IMR-90 (cell line): ENCODE measurements at regions not wholly inside any gene's neighbourhood (a gene's known extent, or its start where the extent isn't known, plus 50 kb on each side); places are given as distances from the start of the nearest gene placed in this dataset.

Experiments used
- ATAC-seq: fragments of 200-7000 bp; cut with Tn5 transposase; 2 replicates; pipeline ENCODE4 v1.9.1; 2020; ENCODE audit warnings: low read depth, mild to moderate bottlenecking, moderate library complexity
- BruUV-seq: library from RNA; stranded (reverse); fragments of 400-500 nt; replicated peaks from 2 replicates; lab custom pipeline; 2021; lab: Mats Ljungman, UMichigan
- CTCF ChIA-PET: fragments of 300-600 bp; formaldehyde crosslinking; extraction: SDS; loops from one replicate; lab custom pipeline; 2021; ENCODE audit warnings: antibody characterized with exemption; lab: Yijun Ruan, JAX
- POLR2A ChIA-PET: fragments of 300-600 bp; sonication (Branson Sonifier 250); formaldehyde crosslinking; loops from one replicate; lab custom pipeline; 2022; ENCODE audit warnings: antibody characterized with exemption; ENCODE audit not compliant: unreplicated experiment; lab: Charles Lee
- DNase-seq: peaks from one replicate; pipeline ENCODE4 v3.0.0; 2013
- H2AFZ ChIP-seq: replicated peaks from 2 replicates; pipeline ENCODE3; 2013; ENCODE audit warnings: low read length, mild to moderate bottlenecking; ENCODE audit not compliant: poor library complexity
- H2AK5ac ChIP-seq: 2 replicates; pipeline ENCODE4 v1.6.1; 2013; ENCODE audit warnings: low read depth, low read length, inconsistent platforms
- H2AK9ac ChIP-seq: replicated peaks from 2 replicates; pipeline ENCODE3; 2013; ENCODE audit warnings: mild to moderate bottlenecking, low read depth, low read length, moderate library complexity; ENCODE audit not compliant: poor library complexity
- H2BK120ac ChIP-seq: 2 replicates; pipeline ENCODE4 v1.6.1; 2013; ENCODE audit warnings: low read depth, low read length, inconsistent platforms
- H2BK15ac ChIP-seq: 3 replicates; pipeline ENCODE4 v1.6.1; 2013; ENCODE audit warnings: low read depth, low read length, inconsistent platforms
- H2BK20ac ChIP-seq: 2 replicates; pipeline ENCODE4 v1.6.1; 2013; ENCODE audit warnings: low read depth, mild to moderate bottlenecking, inconsistent platforms, low read length, moderate library complexity
- H2BK5ac ChIP-seq: 2 replicates; pipeline ENCODE4 v1.6.1; 2013; ENCODE audit warnings: mild to moderate bottlenecking, low read depth, low read length, inconsistent platforms; ENCODE audit not compliant: poor library complexity, severe bottlenecking
- H3K14ac ChIP-seq: replicated peaks from 2 replicates; pipeline ENCODE4 v1.6.1; 2013; ENCODE audit warnings: low read depth, low read length, inconsistent platforms
- H3K18ac ChIP-seq: 2 replicates; pipeline ENCODE4 v1.6.1; 2013; ENCODE audit warnings: low read depth, low read length, control low read depth
- H3K23ac ChIP-seq: 2 replicates; pipeline ENCODE4 v1.6.1; 2013; ENCODE audit warnings: low read depth, low read length, inconsistent platforms
- H3K27ac ChIP-seq: 2 replicates; pipeline ENCODE4 v1.5.1; 2013; ENCODE audit warnings: mild to moderate bottlenecking, control low read depth, low read length; ENCODE audit not compliant: insufficient read depth
- H3K27me3 ChIP-seq: 2 replicates; pipeline ENCODE4 v1.6.1; 2013; ENCODE audit warnings: low read length; ENCODE audit not compliant: control insufficient read depth, insufficient read depth
- H3K36me3 ChIP-seq: 2 replicates; pipeline ENCODE4 v1.6.1; 2013; ENCODE audit warnings: low read length, mixed read lengths; ENCODE audit not compliant: control insufficient read depth, insufficient read depth
- H3K4ac ChIP-seq: 2 replicates; pipeline ENCODE4 v1.6.1; 2013; ENCODE audit warnings: low read depth, low read length, inconsistent platforms
- H3K4me1 ChIP-seq: 2 replicates; pipeline ENCODE4 v1.6.1; 2013; ENCODE audit warnings: low read length, mixed read lengths; ENCODE audit not compliant: control insufficient read depth, insufficient read depth
- H3K4me2 ChIP-seq: 2 replicates; pipeline ENCODE4 v1.6.1; 2013; ENCODE audit warnings: low read depth, mild to moderate bottlenecking, control low read depth, low read length, moderate library complexity
- H3K4me3 ChIP-seq: 2 replicates; pipeline ENCODE4 v1.5.1; 2013; ENCODE audit warnings: low read depth, mild to moderate bottlenecking, control low read depth, low read length, moderate library complexity; ENCODE audit not compliant: insufficient read depth
- H3K56ac ChIP-seq: 2 replicates; pipeline ENCODE4 v1.6.1; 2013; ENCODE audit warnings: low read length, inconsistent platforms; ENCODE audit not compliant: insufficient read depth; ENCODE audit errors: extremely low read depth
- H3K79me1 ChIP-seq, 2 experiments: 2 replicates each; pipeline ENCODE4 v1.6.1; 2013; ENCODE audit warnings: low read length in 2 of 2, inconsistent platforms in 1 of 2, low read depth in 1 of 2
- H3K9ac ChIP-seq: 2 replicates; pipeline ENCODE4 v1.6.1; 2013; ENCODE audit warnings: low read depth, low read length, control low read depth
- H3K9me1 ChIP-seq: 2 replicates; pipeline ENCODE4 v1.6.1; 2013; ENCODE audit warnings: low read length, inconsistent platforms; ENCODE audit not compliant: insufficient read depth
- H3K9me3 ChIP-seq: 2 replicates; pipeline ENCODE4 v1.6.1; 2013; ENCODE audit warnings: low read length; ENCODE audit not compliant: control insufficient read depth, insufficient read depth
- H4K20me1 ChIP-seq: 2 replicates; pipeline ENCODE4 v1.6.1; 2013; ENCODE audit warnings: low read length, inconsistent platforms; ENCODE audit not compliant: insufficient read depth
- H4K5ac ChIP-seq: 2 replicates; pipeline ENCODE4 v1.6.1; 2013; ENCODE audit warnings: mild to moderate bottlenecking, low read depth, low read length, control low read depth
- H4K8ac ChIP-seq, 2 experiments: 2 replicates each; pipeline ENCODE4 v1.6.1; 2013; ENCODE audit warnings: low read depth in 2 of 2, low read length in 2 of 2, control low read depth in 1 of 2, inconsistent platforms in 1 of 2
- H4K91ac ChIP-seq: 2 replicates; pipeline ENCODE4 v1.6.1; 2013; ENCODE audit warnings: low read depth, low read length, inconsistent platforms; ENCODE audit not compliant: insufficient read depth
- BHLHE40 ChIP-seq: fragments of 150-350 bp; IDR thresholded peaks from 2 replicates; pipeline ENCODE4 v1.6.1; 2016; ENCODE audit warnings: mild to moderate bottlenecking, low read depth, low read length
- CEBPB ChIP-seq: IDR thresholded peaks from 2 replicates; pipeline ENCODE4 v1.6.1; 2012; ENCODE audit warnings: low read depth, low read length, improper control_type of control experiment
- CHD1 ChIP-seq: IDR thresholded peaks from 2 replicates; pipeline ENCODE4 v1.6.1; 2012; ENCODE audit warnings: low read depth, low read length, improper control_type of control experiment
- ELK1 ChIP-seq: fragments of 150-350 bp; IDR thresholded peaks from 2 replicates; pipeline ENCODE4 v1.6.1; 2016; ENCODE audit warnings: low read depth, mild to moderate bottlenecking, low read length, moderate library complexity, borderline replicate concordance
- FOS ChIP-seq: fragments of 150-350 bp; IDR thresholded peaks from 2 replicates; pipeline ENCODE4 v1.6.1; 2016; ENCODE audit warnings: low read depth, low read length
- MAFK ChIP-seq: IDR thresholded peaks from 2 replicates; pipeline ENCODE4 v1.6.1; 2012; ENCODE audit warnings: low read depth, low read length, improper control_type of control experiment
- MAZ ChIP-seq: IDR thresholded peaks from 2 replicates; pipeline ENCODE4 v1.6.1; 2012; ENCODE audit warnings: low read depth, mild to moderate bottlenecking, low read length, improper control_type of control experiment, moderate library complexity, borderline replicate concordance
- MXI1 ChIP-seq: IDR thresholded peaks from 2 replicates; pipeline ENCODE4 v1.6.1; 2012; ENCODE audit warnings: low read depth, mild to moderate bottlenecking, low read length, moderate library complexity, borderline replicate concordance
- NFE2L2 ChIP-seq: fragments of 150-350 bp; IDR thresholded peaks from 2 replicates; pipeline ENCODE4 v1.6.1; 2016; ENCODE audit warnings: low read depth, mild to moderate bottlenecking, low read length
- POLR2A ChIP-seq: IDR thresholded peaks from 2 replicates; pipeline ENCODE4 v1.6.1; 2012; ENCODE audit warnings: mild to moderate bottlenecking, low read depth, low read length
- RAD21 ChIP-seq: IDR thresholded peaks from 2 replicates; pipeline ENCODE4 v1.6.1; 2012; ENCODE audit warnings: low read length, improper control_type of control experiment
- RCOR1 ChIP-seq: IDR thresholded peaks from 2 replicates; pipeline ENCODE4 v1.6.1; 2012; ENCODE audit warnings: mild to moderate bottlenecking, low read length, improper control_type of control experiment; ENCODE audit not compliant: insufficient replicate concordance
- RFX5 ChIP-seq: IDR thresholded peaks from 2 replicates; pipeline ENCODE4 v1.8.0; 2012; ENCODE audit warnings: low read depth, mild to moderate bottlenecking, low read length, moderate library complexity
- SMC3 ChIP-seq: fragments of 150-350 bp; IDR thresholded peaks from 2 replicates; pipeline ENCODE4 v1.6.1; 2016; ENCODE audit warnings: low read depth, mild to moderate bottlenecking, antibody characterized with exemption, low read length, moderate library complexity
- WGBS, 2 experiments: methylation state at CpG; one replicate each; pipeline versions ENCODE4 v1.1.5 to v1.1.7; 2013; ENCODE audit warnings: missing lambda C conversion rate in 2 of 2; ENCODE audit not compliant: insufficient read length in 1 of 2; ENCODE audit errors: extremely low coverage in 2 of 2; 5-methylcytosine and 5-hydroxymethylcytosine counted together
- dilution Hi-C: fragments of 300-500 bp; cut with HindIII; formaldehyde crosslinking; loops from one replicate; pipeline ENCODE4 v1.14.3; 2018; ENCODE audit warnings: low sequenced_read_pairs; ENCODE audit not compliant: unreplicated experiment
- in situ Hi-C: fragments of 300-500 bp; cut with MboI; formaldehyde crosslinking; loops from 3 replicates; pipeline ENCODE4 v1.14.3; 2019; ENCODE audit warnings: low sequenced_read_pairs, inconsistent platforms, mixed read lengths
- intact Hi-C: fragments of 100-400 bp; cut with micrococcal nuclease; formaldehyde crosslinking; loops from 2 replicates; pipeline ENCODE4 v1.10.0; 2022
- TF ChIP-seq, protein P1 (sequence below): conservative IDR thresholded peaks from 2 replicates; pipeline ENCODE4 v1.5.1; 2012; ENCODE audit warnings: mild to moderate bottlenecking, low read depth, low read length, improper control_type of control experiment
- TF ChIP-seq, protein P2 (sequence below): fragments of 150-350 bp; IDR thresholded peaks from 2 replicates; pipeline ENCODE4 v1.6.1; 2017; ENCODE audit warnings: mild to moderate bottlenecking, antibody characterized with exemption, low read length, low read depth

GRCh38 chr4:17033768-17034181 is 135.3 kb upstream of the LDB2 start:
- Histone ChIP-seq H2BK15ac (peak overlapping the region; percentile 70; the same call in 1 of the 3 replicates), H3K14ac (peak overlapping the region; percentile 47; the same call in 1 of the 2 replicates), H3K4ac (no peak overlapping the region), H3K79me1 (peaks cover 0 to 5% of the 10 kb centered on the region in 2 experiments; a peak in 2 of 4 replicates), H3K56ac (no peak overlapping the region), H3K23ac (no peak overlapping the region), H3K9me3 (no peaks in the 10 kb centered on the region), H3K4me3 (no peak overlapping the region), H2AK5ac (peak overlapping the region; percentile 10; the same call in 1 of the 2 replicates), H3K27ac (no peak overlapping the region), H2AFZ (no peak overlapping the region), H2AK9ac (no peak overlapping the region), H3K36me3 (no peaks in the 10 kb centered on the region), H3K9me1 (peaks cover 12% of the 10 kb centered on the region), H2BK120ac (peak overlapping the region; percentile 37; the same call in 1 of the 2 replicates), H2BK5ac (no peak overlapping the region), H3K4me1 (peaks cover 14% of the 10 kb centered on the region), H3K9ac (no peak overlapping the region), H3K18ac (no peak overlapping the region), H3K27me3 (no peaks in the 10 kb centered on the region), H4K91ac (no peak overlapping the region), H4K8ac (peak overlapping the region in 1 of 2 experiments; percentile 31; a peak in 1 of 4 replicates), H4K5ac (no peak overlapping the region), H4K20me1 (no peaks in the 10 kb centered on the region), H3K4me2 (no peak overlapping the region), H2BK20ac (no peak overlapping the region)
- CTCF ChIA-PET = no interaction called here
- DNase-seq (peak; percentile 18), ATAC-seq (no peak; the same call in 1 of the 2 replicates)
- intact Hi-C loops (no loop called here), in situ Hi-C loops (no loop called here), dilution Hi-C loops (no loop called here)
- no TSS peak for BruUV-seq
- POLR2A ChIA-PET = no interaction called here
- TF ChIP-seq MAFK (no peak), RCOR1 (no peak), RAD21 (no peak), RFX5 (no peak), MXI1 (no peak), FOS (no peak), CEBPB (no peak), CHD1 (no peak), NFE2L2 (no peak), MAZ (no peak), SMC3 (no peak), POLR2A (no peak), ELK1 (no peak), BHLHE40 (no peak)
- TF ChIP-seq, protein P1, sequence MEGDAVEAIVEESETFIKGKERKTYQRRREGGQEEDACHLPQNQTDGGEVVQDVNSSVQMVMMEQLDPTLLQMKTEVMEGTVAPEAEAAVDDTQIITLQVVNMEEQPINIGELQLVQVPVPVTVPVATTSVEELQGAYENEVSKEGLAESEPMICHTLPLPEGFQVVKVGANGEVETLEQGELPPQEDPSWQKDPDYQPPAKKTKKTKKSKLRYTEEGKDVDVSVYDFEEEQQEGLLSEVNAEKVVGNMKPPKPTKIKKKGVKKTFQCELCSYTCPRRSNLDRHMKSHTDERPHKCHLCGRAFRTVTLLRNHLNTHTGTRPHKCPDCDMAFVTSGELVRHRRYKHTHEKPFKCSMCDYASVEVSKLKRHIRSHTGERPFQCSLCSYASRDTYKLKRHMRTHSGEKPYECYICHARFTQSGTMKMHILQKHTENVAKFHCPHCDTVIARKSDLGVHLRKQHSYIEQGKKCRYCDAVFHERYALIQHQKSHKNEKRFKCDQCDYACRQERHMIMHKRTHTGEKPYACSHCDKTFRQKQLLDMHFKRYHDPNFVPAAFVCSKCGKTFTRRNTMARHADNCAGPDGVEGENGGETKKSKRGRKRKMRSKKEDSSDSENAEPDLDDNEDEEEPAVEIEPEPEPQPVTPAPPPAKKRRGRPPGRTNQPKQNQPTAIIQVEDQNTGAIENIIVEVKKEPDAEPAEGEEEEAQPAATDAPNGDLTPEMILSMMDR = no peak
- TF ChIP-seq, protein P2, sequence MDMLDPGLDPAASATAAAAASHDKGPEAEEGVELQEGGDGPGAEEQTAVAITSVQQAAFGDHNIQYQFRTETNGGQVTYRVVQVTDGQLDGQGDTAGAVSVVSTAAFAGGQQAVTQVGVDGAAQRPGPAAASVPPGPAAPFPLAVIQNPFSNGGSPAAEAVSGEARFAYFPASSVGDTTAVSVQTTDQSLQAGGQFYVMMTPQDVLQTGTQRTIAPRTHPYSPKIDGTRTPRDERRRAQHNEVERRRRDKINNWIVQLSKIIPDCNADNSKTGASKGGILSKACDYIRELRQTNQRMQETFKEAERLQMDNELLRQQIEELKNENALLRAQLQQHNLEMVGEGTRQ = no peak
- 60% methylated on average over 1 of the region's 5 CpGs; no CpG with 5 or more reads in 1 of the 2 experiments for WGBS, 2 experiments
